GM12878 (cell line): ENCODE measurements at regions not wholly inside any gene's neighbourhood (a gene's known extent, or its start where the extent isn't known, plus 50 kb on each side); places are given as distances from the start of the nearest gene placed in this dataset.

Experiments
- CTCF ChIP-seq, 3 experiments: IDR thresholded peaks in 2 of 3; conservative IDR thresholded peaks in 1 of 3; 2 replicates each; pipeline ENCODE4 v1.5.1; 2011; ENCODE audit warnings: low read depth in 3 of 3, low read length in 3 of 3, mild to moderate bottlenecking in 3 of 3, control low read depth in 2 of 3, moderate library complexity in 2 of 3, inconsistent platforms in 1 of 3, mixed read lengths in 1 of 3; ENCODE audit not compliant: control insufficient read depth in 2 of 3, insufficient read depth in 1 of 3; ENCODE audit errors: extremely low read depth in 1 of 3
- DPF2 ChIP-seq: fragments of 450-650 bp; IDR thresholded peaks from 2 replicates; pipeline ENCODE4 v1.6.1; 2017; ENCODE audit warnings: mild to moderate bottlenecking
- EP300 ChIP-seq, 2 experiments: fragments of 150-350 bp in 1 of 2; IDR thresholded peaks; 2 replicates each; pipeline ENCODE4 v1.6.1; 2011 to 2012; ENCODE audit warnings: low read depth in 2 of 2, low read length in 2 of 2, borderline replicate concordance in 1 of 2, improper control_type of control experiment in 1 of 2, inconsistent platforms in 1 of 2; ENCODE audit not compliant: control insufficient read depth in 1 of 2
- POLR2A ChIP-seq: IDR thresholded peaks from 2 replicates; pipeline ENCODE4 v1.6.1; 2011; ENCODE audit warnings: low read depth, mild to moderate bottlenecking, low read length
- SIN3A ChIP-seq: IDR thresholded peaks from 2 replicates; pipeline ENCODE4 v1.6.1; 2012; ENCODE audit warnings: low read depth, low read length, improper control_type of control experiment
- ZNF274 ChIP-seq: IDR thresholded peaks from one replicate; pipeline ENCODE4 v1.8.0; 2011; ENCODE audit not compliant: insufficient read length, insufficient read depth

DNA sequence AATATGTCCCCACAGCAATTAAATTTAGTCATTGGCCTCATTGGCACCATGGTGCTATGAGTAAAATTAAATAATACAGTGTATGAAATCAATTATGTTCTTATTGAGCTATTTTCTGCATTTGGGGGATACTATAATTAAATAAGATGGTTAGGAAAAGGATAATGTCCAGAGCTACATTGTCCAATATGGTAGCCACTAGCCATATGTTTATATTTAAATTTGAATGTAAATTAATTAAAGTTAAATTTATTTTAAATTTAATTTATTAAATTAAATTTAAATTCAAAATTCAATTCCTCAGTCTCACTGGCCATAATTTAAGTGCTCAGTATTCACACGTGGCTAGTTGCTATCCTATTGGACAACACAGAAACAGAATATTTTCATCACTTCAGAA, 115.7 kb downstream of the SPATA31D1 start:
- TF ChIP-seq CTCF (IDR thresholded peaks at IDR 0.05 in 2 of 3, conservative IDR thresholded peaks at IDR 0.05 in 1 of 3; ENCODE audit: control insufficient read depth in 2 of 3, extremely low read depth in 1 of 3, insufficient read depth in 1 of 3, low read depth in 3 of 3, low read length in 3 of 3) (no peak), ZNF274 (no peak), EP300 (IDR thresholded peaks at IDR 0.05; ENCODE audit: borderline replicate concordance in 1 of 2, control insufficient read depth in 1 of 2, low read depth in 2 of 2, low read length in 2 of 2) (no peak), POLR2A (no peak), SIN3A (no peak), DPF2 (no peak)
